SK-N-SH (cell line): ENCODE measurements at regions not wholly inside any gene's neighbourhood (a gene's known extent, or its start where the extent isn't known, plus 50 kb on each side); places are given as distances from the start of the nearest gene placed in this dataset.

Source experiments
- CTCF ChIP-seq: fragments of 200-600 bp; sonication (generic); IDR thresholded peaks from 2 replicates; pipeline ENCODE4 v1.6.1; 2017; ENCODE audit warnings: antibody characterized with exemption, mild to moderate bottlenecking, moderate library complexity
- RCOR1 ChIP-seq: fragments of 150-350 bp; IDR thresholded peaks from 2 replicates; pipeline ENCODE4 v1.6.1; 2017; ENCODE audit warnings: antibody characterized with exemption, low read length
- TAF1 ChIP-seq: IDR thresholded peaks from 2 replicates; pipeline ENCODE4 v1.6.1; 2012; ENCODE audit warnings: low read depth, mild to moderate bottlenecking, low read length, moderate library complexity, borderline replicate concordance

- no peak for TF ChIP-seq RCOR1
- TF ChIP-seq CTCF: no peak
- no peak for TF ChIP-seq TAF1
Measured at GRCh38 chr2:12034382-12034781, 287.9 kb downstream of the LPIN1 start.
